ENCODE measurements at regions not wholly inside any gene's neighbourhood (a gene's known extent, or its start where the extent isn't known, plus 50 kb on each side); places are given as distances from the start of the nearest gene placed in this dataset.
"Not testable (repeated sequence)": the region's sequence is repeated elsewhere in the genome, so short reads cannot be mapped to it uniquely, and the experiment has no call there.

DNA sequence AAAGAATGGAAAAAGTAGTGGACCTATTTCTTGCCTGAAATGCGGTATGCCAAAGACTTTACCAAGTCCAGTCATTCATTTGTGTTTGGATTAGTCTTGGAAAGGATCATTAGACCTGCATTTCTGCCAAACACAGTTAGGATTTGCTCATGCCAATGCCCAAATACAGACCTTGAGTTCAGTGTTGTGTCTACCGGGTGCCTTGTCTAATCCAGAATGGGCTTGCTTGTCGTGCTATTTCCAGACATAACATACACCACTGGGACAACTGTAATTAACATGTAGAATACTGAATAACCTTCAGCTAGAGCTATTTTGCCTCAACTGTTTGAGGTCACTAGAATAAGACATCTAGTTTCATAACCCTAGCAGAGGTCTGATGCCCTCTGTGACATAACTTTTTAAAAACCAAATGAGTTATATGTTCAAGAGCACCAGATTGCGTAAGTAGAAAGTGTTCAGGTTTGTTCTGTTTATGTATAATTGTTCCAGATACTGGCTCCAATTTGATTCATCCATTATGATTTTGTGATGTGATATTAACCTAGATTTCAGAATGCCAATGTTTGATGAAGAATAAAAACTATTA is 145.3 kb upstream of the DPH6 start:
- ATAC-seq (peak; percentile 51), DNase-seq (ENCODE audit: low spot score) (no peak)
- intact Hi-C loops (cut with DNase I): no loop called here

DNA sequence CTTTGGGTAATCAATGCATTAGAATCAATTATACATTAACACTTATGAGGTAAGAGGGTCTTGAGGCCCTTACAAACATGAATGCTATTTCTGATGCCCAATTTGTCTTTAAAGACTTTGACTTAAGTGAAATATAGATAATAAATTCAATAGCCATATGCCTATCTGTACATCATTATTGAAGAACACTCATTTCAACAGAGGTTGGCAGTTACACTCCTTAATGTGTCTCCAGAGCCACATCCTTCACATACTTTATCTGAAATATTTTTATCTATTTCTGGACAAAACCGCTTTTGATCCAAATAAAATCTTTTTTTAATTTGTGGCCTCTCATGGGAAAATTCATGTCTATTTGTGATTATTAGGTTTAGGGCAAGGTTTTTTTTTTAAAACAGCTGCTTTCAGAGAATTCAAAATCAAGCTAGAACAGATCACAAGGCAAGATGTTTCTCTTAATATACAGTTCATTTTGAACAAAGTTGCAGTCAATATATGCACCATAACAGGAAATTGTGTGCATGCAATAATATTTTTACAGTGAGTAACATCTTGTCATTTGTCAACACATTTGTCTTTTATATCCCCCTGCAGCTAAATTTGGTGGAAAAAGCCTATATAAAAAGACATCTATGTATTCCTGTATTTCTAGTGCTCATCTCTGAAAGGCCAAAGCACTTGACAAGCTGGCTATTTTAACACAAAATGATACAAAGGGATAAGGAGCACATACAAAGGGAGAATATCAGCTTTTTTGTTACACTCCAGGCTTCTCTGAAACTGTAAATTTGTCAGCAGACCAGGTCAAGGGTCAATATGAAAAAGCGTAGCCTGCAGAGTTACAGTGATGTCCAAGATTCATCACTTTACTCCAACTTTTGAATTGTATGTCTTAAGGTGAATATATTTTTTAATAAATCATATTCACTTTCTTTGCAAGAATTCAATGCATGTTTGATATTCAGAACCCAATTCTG is 146.2 kb upstream of the DPH6 start:
- ATAC-seq: no peak
- no peak for DNase-seq (ENCODE audit: low spot score)
- intact Hi-C loops (cut with DNase I): no loop called here

DNA sequence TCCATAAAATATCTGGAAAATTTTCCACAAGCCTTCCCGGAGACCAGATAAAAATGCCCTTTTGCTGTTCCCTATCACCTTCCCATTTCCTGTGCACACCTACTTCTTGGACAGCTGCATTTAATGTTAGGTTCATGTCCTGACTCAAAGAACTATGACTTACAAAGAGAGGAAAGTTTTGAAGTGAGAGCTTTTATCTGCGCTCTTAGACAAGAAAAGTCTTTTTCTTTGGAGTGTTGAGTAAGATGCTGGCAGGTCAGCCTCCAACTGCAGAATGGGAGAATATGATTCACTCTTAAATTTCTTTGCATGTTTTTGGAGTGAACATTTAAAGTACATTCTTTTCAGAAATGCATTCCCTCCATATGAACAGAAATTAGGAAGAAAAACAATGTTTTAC is 147.3 kb upstream of the DPH6 start:
- ATAC-seq (no peak), DNase-seq (ENCODE audit: low spot score) (no peak)
- intact Hi-C loops (cut with DNase I): no loop called here

DNA sequence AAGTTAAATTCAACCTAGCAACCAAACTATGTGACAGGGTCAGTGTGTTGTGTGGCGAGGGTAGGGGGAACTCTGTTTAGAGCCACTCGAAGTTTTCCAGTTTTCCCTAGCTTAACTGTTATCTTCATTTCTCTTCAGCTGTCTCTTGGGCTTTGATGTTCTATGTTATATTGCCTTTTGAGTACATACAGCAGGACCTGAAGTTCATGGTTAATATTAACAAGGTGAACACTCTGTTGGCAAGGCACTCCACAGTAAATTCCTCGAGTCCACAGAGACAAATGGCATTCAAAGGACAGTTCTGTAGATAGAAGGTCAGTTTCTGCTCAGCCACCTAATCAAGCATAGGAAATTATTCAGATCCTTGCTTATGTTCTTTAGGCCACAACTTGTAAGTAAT is 147.9 kb upstream of the DPH6 start:
- DNase-seq (ENCODE audit: low spot score): no peak
- ATAC-seq: no peak
- intact Hi-C loops (cut with DNase I): no loop called here

DNA sequence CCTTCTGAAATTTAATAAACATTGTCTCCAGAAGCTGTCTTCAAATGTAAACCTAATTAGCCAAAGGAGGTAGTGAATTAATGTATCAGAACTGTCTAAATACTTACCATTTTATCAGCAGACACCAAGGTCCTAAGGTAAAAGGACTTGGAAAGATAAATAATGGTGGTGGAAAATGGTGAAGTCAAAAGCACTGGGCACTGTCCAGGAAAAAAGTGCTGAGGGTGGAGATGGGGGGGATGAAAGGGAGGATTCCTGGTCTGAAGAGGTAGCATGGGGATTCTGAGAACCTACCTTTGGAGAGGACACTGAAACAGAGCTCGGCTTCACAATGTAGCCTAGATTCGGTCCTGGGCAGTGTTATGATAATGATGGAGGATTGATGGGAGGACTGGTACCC is 149.0 kb upstream of the DPH6 start:
- DNase-seq (ENCODE audit: low spot score) (no peak), ATAC-seq (no peak)
- intact Hi-C loops (cut with DNase I): no loop called here

DNA sequence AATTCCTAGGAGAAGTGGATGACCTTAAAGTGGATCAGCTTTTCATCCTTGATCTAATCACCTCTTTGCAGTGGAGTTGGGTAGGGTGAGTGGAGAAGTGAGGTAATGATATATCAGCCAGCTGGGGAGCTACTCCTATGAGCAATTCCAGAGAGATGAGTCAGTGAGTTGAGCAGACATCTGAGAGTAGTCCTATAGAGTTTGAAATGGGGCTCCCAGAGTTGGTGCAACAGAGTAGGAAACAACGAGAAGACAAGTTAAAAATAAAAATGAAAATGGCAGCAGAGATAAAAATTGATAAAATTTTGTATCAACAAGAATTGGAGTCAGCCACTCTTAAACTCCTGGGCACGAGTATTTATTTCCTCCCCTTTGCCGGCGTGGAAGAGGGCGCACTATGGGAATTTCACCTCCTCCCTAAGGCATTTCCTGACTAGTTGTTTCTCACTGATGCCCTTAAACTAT is 150.8 kb upstream of the DPH6 start:
- intact Hi-C loops (cut with DNase I): no loop called here
- ATAC-seq: no peak

DNA sequence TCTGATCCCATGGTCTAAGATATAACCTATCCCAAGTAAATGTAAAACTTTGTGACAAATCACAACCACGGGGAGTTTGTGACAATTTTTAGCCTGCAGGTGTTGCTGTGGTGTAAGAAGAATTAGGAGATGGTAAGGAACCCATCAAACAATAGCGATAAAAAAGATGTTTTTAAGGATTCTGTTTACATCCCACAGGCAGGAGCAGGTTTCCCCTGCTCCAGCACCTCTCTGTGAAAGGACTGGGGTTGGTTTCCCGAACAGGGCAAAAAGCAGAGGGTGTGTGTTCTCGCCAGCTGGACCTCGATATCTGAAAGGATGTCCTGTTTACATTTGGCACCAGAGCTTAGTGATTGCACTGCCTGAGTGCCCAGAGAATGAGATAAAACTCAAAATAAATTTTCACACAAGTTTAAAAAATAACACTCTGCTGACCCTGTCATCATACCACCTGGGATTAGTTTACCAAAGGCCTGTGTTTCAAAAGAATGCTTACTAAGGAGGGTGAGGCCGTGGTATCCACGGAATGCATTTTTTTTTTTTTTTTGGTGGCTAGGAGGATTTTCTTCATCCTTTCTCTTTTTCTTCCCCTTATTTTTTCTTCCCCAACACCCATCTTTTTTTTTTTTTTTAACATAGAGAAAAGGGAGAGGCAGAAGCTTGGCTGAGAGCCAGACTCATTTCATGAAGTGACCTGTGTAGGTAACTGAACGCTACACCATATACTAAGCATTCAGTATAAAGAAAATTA is 151.8 kb upstream of the DPH6 start:
- intact Hi-C loops (cut with DNase I): no loop called here
- peak; percentile 91 for ATAC-seq
- no peak for DNase-seq (ENCODE audit: low spot score)

More for the DNA sequence above, 150.8 kb upstream of the DPH6 start:
- DNase-seq (ENCODE audit: low spot score): no peak

DNA sequence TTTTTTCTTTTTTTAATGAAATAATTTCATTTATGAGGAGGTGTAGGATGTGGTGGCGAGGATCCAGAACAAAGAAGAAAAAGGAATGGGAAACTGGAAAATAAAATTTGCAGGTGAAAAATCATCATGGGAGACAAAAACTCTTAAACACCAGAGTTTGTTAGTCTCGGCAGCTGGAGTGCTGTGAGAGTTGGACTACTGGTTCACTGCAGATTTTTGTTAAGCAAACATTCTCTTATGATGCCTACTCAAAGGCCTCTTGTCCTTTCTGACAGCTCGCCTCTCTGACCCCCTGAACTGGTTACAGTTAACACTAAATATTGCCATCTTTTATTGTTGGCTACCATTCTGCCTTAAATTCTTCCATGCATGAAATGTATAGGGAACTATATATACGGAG is 152.4 kb upstream of the DPH6 start:
- intact Hi-C loops (cut with DNase I): no loop called here

DNA sequence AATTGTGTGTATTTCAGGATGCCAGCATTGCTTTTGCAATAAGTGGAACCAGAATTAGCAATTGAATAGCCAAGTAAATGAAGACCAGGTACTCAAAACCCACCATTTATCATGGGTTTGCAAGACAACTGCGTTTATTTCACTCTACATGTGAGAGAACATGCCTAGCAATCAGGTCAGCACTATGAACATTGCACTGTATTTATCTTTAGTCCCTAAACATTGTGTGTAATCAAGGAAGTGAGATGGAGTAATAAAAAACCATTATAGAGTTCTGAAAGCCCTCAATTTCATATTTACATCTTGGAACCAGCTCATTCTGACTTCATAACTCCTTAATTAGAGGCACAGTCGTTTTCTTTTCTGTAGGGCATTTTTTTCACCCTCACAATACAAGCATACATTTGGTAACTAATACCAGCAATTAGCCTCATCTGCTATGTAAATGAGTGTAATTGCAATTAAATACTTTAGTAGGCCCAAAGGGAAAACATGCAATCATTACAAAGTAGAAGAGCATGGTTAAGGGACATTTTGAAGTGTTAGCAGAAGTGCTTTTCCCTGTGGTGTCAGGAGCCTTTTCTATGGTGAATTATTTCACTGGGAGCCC is 153.1 kb upstream of the DPH6 start:
- ATAC-seq: no peak
- intact Hi-C loops (cut with DNase I): no loop called here
- DNase-seq (ENCODE audit: low spot score): no peak

More for the DNA sequence above, 152.4 kb upstream of the DPH6 start:
- no peak for ATAC-seq
- no peak for DNase-seq (ENCODE audit: low spot score)

DNA sequence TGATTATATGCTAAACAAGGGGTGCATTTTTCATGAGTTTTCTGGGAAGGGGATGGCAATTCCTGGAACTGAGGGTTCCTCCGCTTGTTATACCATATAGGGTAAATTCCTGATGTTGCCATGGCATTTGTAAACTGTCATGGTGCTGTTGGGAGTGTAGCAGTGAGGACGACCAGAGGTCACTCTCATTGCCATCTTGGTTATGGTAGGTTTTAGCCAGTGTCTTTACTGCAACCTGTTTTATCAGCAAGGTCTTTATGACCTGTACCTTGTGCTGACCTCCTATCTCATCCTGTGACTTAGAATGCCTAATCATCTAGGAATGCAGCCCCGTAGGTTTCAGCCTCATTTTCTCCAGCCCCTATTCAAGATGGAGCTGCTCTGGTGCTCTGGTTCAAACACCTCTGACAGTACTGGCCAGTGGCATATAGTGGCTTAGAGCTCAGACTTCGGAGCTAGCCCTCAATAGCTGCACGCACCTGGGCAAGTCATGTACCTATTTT is 154.2 kb upstream of the DPH6 start:
- DNase-seq (ENCODE audit: low spot score); ATAC-seq; intact Hi-C loops (cut with DNase I): not testable (repeated sequence)

DNA sequence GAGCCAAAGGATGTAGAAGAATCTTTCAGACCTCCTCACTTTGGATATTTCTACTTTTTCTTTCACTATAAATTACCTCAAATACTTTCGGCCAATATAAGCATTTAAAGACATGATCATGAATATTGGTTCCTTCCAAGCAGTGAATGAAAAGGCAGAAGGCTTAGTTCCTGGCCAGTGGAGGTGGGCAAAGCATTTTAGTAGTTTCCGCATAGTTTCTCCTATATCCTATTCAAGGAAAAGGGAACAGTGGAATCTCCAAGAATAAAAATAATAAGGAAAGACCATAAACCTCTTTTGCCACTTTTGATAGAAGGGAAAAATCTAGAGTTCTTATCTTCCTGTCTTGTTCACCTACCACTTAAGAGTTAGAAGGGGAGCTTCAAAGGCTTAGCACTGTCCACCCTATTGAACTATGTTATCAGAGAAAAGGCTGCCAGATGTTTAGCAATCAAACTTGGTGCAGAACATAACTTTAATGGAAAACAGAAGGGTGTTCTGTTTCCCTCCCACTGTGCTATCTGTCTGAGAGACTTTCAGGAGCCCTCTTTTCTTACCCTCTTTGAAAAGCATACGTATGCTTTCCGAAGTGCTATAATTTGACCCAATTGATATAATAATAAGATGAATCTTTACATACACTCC is 155.6 kb upstream of the DPH6 start:
- DNase-seq (ENCODE audit: low spot score) (no peak), ATAC-seq (no peak)
- intact Hi-C loops (cut with DNase I): no loop called here

DNA sequence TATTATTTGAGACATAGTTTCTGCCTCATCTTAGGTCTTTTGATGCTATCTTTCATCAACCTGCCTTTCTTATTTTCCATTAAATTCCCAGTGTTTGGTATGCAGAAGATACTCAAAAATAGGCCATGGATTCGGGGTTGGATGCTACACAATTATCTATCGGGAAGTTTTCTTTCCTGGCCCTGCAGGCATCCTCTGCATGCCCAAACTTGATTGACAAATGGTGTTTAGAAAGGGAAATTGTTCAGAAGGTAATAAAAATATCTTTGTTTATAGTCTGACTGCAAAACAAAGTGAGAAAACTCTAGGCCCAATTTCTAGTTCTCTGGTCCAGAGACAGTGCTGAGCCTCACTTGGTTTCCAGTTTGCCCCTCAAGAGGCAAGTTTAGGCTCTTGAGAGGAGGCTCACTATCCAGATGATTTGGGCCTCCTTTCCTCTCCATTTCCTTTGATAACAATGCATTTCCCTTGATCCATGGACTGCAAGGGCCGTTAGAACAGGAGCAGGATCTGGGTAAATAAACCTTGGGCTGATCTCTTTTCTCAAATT is 157.1 kb upstream of the DPH6 start:
- intact Hi-C loops (cut with DNase I): no loop called here
- DNase-seq (ENCODE audit: low spot score) (no peak), ATAC-seq (no peak)

DNA sequence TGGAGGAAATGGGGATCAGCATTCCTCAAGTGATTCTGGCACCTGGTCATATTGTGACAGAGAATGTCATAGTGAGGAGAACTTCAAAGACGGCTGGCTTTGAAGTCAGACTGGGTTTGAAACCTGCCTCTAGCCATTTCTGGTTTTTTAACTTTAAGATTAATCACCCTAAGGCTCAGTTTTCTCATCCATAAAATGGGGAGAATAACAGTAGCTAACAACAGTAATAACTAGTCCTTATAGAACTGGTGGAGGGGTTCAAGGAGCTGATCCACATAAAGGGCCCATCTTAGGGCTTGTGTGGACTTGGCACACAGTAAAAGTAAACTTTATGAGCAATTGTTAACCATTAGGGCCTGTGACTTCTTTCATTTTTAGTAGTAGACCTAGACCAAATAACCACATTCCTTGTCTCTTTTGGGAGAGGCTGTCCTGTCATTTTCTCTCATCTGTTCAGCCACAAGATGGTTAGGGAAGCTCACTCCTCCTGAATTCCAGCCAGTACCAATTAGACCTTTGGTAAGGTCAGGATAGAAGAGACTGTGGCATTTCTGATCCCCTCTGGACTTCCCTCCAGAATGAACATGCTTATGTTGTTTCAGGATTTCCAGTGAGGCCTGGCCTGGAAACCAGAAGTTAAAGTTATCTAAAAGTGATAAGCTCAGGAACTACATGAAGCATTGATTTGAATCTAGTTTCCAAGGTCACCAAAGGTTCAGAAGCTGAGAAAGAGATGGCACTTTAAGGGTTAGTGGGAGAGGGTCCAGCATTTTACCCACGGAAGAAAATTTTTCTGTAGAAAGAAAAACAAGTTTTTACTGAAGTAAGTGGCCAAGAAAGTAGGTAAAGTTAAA is 159.3 kb upstream of the DPH6 start:
- no peak for ATAC-seq
- intact Hi-C loops (cut with DNase I): no loop called here

DNA sequence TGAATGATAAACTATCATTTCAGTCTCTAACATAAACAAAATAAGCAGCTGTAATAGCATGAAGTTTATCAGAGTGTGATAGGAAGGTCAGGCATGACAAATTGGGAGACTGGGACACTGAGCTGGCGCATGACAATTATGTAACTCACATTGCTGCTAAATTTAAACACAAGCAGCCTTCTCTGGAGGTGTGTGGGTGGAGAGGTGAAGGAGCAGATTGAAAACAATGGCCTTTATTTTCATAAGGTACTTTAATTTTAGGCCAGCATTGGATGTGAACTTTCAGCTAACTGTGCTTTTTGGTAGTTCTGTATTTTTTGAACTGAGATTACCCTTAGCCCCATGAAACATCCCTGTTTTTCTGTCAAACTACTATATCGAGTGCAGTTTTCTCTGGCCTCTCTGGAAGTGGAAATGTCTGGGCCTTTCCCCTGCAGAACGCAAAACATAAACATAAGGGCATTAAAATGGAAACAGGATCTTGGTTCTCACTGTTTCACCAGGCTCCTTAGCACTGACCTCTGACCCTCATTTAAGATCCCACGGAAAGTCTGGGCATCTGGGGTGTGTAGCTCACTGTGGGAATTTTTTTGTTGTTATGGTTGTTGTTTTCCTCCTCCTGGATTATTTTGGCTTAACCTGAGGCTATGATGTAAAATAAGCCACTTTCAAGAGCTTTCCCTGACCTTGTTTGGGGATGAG is 160.1 kb upstream of the DPH6 start:
- ATAC-seq: peak; percentile 48

More for the DNA sequence above, 159.3 kb upstream of the DPH6 start:
- no peak for DNase-seq (ENCODE audit: low spot score)

DNA sequence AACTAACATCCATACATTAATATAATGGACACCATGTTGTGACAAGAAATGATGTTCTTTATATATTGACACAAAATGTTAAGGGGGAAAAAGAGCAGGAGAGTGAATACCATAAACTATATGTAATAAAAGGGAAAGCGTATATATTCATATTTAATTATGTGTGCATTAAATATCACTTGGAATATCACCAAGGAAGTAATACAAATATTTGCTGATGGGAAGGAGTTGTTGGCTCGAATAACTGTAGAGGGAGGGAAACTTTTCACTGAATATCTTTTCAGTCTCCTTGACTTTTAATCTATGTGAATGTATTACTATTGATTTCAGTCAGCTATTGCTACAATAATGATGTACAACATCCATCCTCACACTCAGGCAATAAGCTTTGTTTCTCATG is 167.0 kb upstream of the DPH6 start:
- ATAC-seq (no peak), DNase-seq (ENCODE audit: low spot score) (no peak)
- intact Hi-C loops (cut with DNase I): no loop called here

More for the DNA sequence above, 160.1 kb upstream of the DPH6 start:
- intact Hi-C loops (cut with DNase I): no loop called here
- no peak for DNase-seq (ENCODE audit: low spot score)

DNA sequence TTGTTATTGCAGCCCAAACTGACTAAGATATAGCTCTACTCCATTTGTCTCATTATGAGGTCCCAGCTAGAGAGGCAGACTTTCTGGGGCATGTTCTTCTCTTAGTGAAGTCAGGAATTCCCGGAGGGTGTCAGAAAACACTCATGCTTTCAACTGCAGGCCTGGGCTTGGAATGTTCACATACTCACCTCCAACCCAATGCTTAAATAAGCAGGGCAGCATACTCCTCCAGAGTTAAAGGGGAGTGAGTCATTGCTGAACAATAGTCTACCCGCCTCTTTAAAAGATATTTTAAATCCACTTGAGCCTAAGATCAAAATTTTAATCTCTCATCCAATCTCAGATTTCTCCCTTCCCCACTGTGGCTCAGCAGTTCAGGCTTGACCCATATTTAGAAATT is 167.8 kb upstream of the DPH6 start:
- DNase-seq (ENCODE audit: low spot score) (no peak), ATAC-seq (no peak)
- intact Hi-C loops (cut with DNase I): no loop called here

DNA sequence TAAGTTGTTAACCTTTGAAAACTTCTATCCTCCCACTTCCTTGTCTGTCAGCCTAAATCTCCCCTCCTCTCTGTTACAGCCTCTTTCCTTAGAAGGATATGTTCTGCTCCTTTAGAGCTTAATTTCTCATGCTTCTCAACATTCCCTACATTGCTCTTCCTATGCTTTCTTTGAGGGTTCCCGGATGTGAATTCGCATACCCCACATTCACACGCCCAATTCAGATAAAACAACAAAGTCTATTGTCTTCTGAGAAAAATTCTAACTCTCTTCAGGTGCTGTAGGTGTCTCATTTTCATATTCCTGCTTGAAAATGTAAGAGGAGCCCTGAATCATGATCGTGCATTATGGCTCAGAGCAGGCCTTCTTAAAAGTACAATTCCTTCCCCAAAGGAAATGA is 171.8 kb upstream of the DPH6 start:
- ATAC-seq (no peak), DNase-seq (ENCODE audit: low spot score) (no peak)
- intact Hi-C loops (cut with DNase I): no loop called here
